IMR-90 (cell line): ENCODE measurements at regions not wholly inside any gene's neighbourhood (a gene's known extent, or its start where the extent isn't known, plus 50 kb on each side); places are given as distances from the start of the nearest gene placed in this dataset.

Source experiments
- ATAC-seq: fragments of 200-7000 bp; cut with Tn5 transposase; 2 replicates; pipeline ENCODE4 v1.9.1; 2020; ENCODE audit warnings: low read depth, mild to moderate bottlenecking, moderate library complexity
- BruUV-seq: library from RNA; stranded (reverse); fragments of 400-500 nt; replicated peaks from 2 replicates; lab custom pipeline; 2021; lab: Mats Ljungman, UMichigan
- CTCF ChIA-PET: fragments of 300-600 bp; formaldehyde crosslinking; extraction: SDS; loops from one replicate; lab custom pipeline; 2021; ENCODE audit warnings: antibody characterized with exemption; lab: Yijun Ruan, JAX
- POLR2A ChIA-PET: fragments of 300-600 bp; sonication (Branson Sonifier 250); formaldehyde crosslinking; loops from one replicate; lab custom pipeline; 2022; ENCODE audit warnings: antibody characterized with exemption; ENCODE audit not compliant: unreplicated experiment; lab: Charles Lee
- DNase-seq: peaks from one replicate; pipeline ENCODE4 v3.0.0; 2013
- H2AFZ ChIP-seq: replicated peaks from 2 replicates; pipeline ENCODE3; 2013; ENCODE audit warnings: low read length, mild to moderate bottlenecking; ENCODE audit not compliant: poor library complexity
- H2AK5ac ChIP-seq: 2 replicates; pipeline ENCODE4 v1.6.1; 2013; ENCODE audit warnings: low read depth, low read length, inconsistent platforms
- H2AK9ac ChIP-seq: replicated peaks from 2 replicates; pipeline ENCODE3; 2013; ENCODE audit warnings: mild to moderate bottlenecking, low read depth, low read length, moderate library complexity; ENCODE audit not compliant: poor library complexity
- H2BK120ac ChIP-seq: 2 replicates; pipeline ENCODE4 v1.6.1; 2013; ENCODE audit warnings: low read depth, low read length, inconsistent platforms
- H2BK15ac ChIP-seq: 3 replicates; pipeline ENCODE4 v1.6.1; 2013; ENCODE audit warnings: low read depth, low read length, inconsistent platforms
- H2BK20ac ChIP-seq: 2 replicates; pipeline ENCODE4 v1.6.1; 2013; ENCODE audit warnings: low read depth, mild to moderate bottlenecking, inconsistent platforms, low read length, moderate library complexity
- H2BK5ac ChIP-seq: 2 replicates; pipeline ENCODE4 v1.6.1; 2013; ENCODE audit warnings: mild to moderate bottlenecking, low read depth, low read length, inconsistent platforms; ENCODE audit not compliant: poor library complexity, severe bottlenecking
- H3K14ac ChIP-seq: replicated peaks from 2 replicates; pipeline ENCODE4 v1.6.1; 2013; ENCODE audit warnings: low read depth, low read length, inconsistent platforms
- H3K18ac ChIP-seq: 2 replicates; pipeline ENCODE4 v1.6.1; 2013; ENCODE audit warnings: low read depth, low read length, control low read depth
- H3K23ac ChIP-seq: 2 replicates; pipeline ENCODE4 v1.6.1; 2013; ENCODE audit warnings: low read depth, low read length, inconsistent platforms
- H3K27ac ChIP-seq: 2 replicates; pipeline ENCODE4 v1.5.1; 2013; ENCODE audit warnings: mild to moderate bottlenecking, control low read depth, low read length; ENCODE audit not compliant: insufficient read depth
- H3K27me3 ChIP-seq: 2 replicates; pipeline ENCODE4 v1.6.1; 2013; ENCODE audit warnings: low read length; ENCODE audit not compliant: control insufficient read depth, insufficient read depth
- H3K36me3 ChIP-seq: 2 replicates; pipeline ENCODE4 v1.6.1; 2013; ENCODE audit warnings: low read length, mixed read lengths; ENCODE audit not compliant: control insufficient read depth, insufficient read depth
- H3K4ac ChIP-seq: 2 replicates; pipeline ENCODE4 v1.6.1; 2013; ENCODE audit warnings: low read depth, low read length, inconsistent platforms
- H3K4me1 ChIP-seq: 2 replicates; pipeline ENCODE4 v1.6.1; 2013; ENCODE audit warnings: low read length, mixed read lengths; ENCODE audit not compliant: control insufficient read depth, insufficient read depth
- H3K4me2 ChIP-seq: 2 replicates; pipeline ENCODE4 v1.6.1; 2013; ENCODE audit warnings: low read depth, mild to moderate bottlenecking, control low read depth, low read length, moderate library complexity
- H3K4me3 ChIP-seq: 2 replicates; pipeline ENCODE4 v1.5.1; 2013; ENCODE audit warnings: low read depth, mild to moderate bottlenecking, control low read depth, low read length, moderate library complexity; ENCODE audit not compliant: insufficient read depth
- H3K56ac ChIP-seq: 2 replicates; pipeline ENCODE4 v1.6.1; 2013; ENCODE audit warnings: low read length, inconsistent platforms; ENCODE audit not compliant: insufficient read depth; ENCODE audit errors: extremely low read depth
- H3K79me1 ChIP-seq, 2 experiments: 2 replicates each; pipeline ENCODE4 v1.6.1; 2013; ENCODE audit warnings: low read length in 2 of 2, inconsistent platforms in 1 of 2, low read depth in 1 of 2
- H3K9ac ChIP-seq: 2 replicates; pipeline ENCODE4 v1.6.1; 2013; ENCODE audit warnings: low read depth, low read length, control low read depth
- H3K9me1 ChIP-seq: 2 replicates; pipeline ENCODE4 v1.6.1; 2013; ENCODE audit warnings: low read length, inconsistent platforms; ENCODE audit not compliant: insufficient read depth
- H3K9me3 ChIP-seq: 2 replicates; pipeline ENCODE4 v1.6.1; 2013; ENCODE audit warnings: low read length; ENCODE audit not compliant: control insufficient read depth, insufficient read depth
- H4K20me1 ChIP-seq: 2 replicates; pipeline ENCODE4 v1.6.1; 2013; ENCODE audit warnings: low read length, inconsistent platforms; ENCODE audit not compliant: insufficient read depth
- H4K5ac ChIP-seq: 2 replicates; pipeline ENCODE4 v1.6.1; 2013; ENCODE audit warnings: mild to moderate bottlenecking, low read depth, low read length, control low read depth
- H4K8ac ChIP-seq, 2 experiments: 2 replicates each; pipeline ENCODE4 v1.6.1; 2013; ENCODE audit warnings: low read depth in 2 of 2, low read length in 2 of 2, control low read depth in 1 of 2, inconsistent platforms in 1 of 2
- H4K91ac ChIP-seq: 2 replicates; pipeline ENCODE4 v1.6.1; 2013; ENCODE audit warnings: low read depth, low read length, inconsistent platforms; ENCODE audit not compliant: insufficient read depth
- RAD21 ChIP-seq: IDR thresholded peaks from 2 replicates; pipeline ENCODE4 v1.6.1; 2012; ENCODE audit warnings: low read length, improper control_type of control experiment
- WGBS, 2 experiments: methylation state at CpG; one replicate each; pipeline versions ENCODE4 v1.1.5 to v1.1.7; 2013; ENCODE audit warnings: missing lambda C conversion rate in 2 of 2; ENCODE audit not compliant: insufficient read length in 1 of 2; ENCODE audit errors: extremely low coverage in 2 of 2; 5-methylcytosine and 5-hydroxymethylcytosine counted together
- dilution Hi-C: fragments of 300-500 bp; cut with HindIII; formaldehyde crosslinking; loops from one replicate; pipeline ENCODE4 v1.14.3; 2018; ENCODE audit warnings: low sequenced_read_pairs; ENCODE audit not compliant: unreplicated experiment
- in situ Hi-C: fragments of 300-500 bp; cut with MboI; formaldehyde crosslinking; loops from 3 replicates; pipeline ENCODE4 v1.14.3; 2019; ENCODE audit warnings: low sequenced_read_pairs, inconsistent platforms, mixed read lengths
- intact Hi-C: fragments of 100-400 bp; cut with micrococcal nuclease; formaldehyde crosslinking; loops from 2 replicates; pipeline ENCODE4 v1.10.0; 2022

GRCh38 chr5:13574574-13574973 lies 369.9 kb downstream of the DNAH5 start:
- CTCF ChIA-PET = no interaction called here
- DNase-seq = no peak

More at GRCh38 chr5:13574574-13574973, 369.9 kb downstream of the DNAH5 start:
- Histone ChIP-seq H2AK9ac (no peak overlapping the region), H4K20me1 (no peaks in the 10 kb centered on the region), H4K8ac (no peak overlapping the region), H2BK15ac (no peak overlapping the region), H3K9me3 (no peaks in the 10 kb centered on the region), H3K4me1 (no peaks in the 10 kb centered on the region), H3K14ac (no peak overlapping the region), H2AK5ac (no peak overlapping the region), H3K79me1 (no peaks in the 10 kb centered on the region), H2BK5ac (no peak overlapping the region), H4K5ac (no peak overlapping the region), H3K4ac (no peak overlapping the region), H2BK20ac (no peak overlapping the region), H3K27me3 (no peaks in the 10 kb centered on the region), H3K27ac (no peak overlapping the region), H3K23ac (no peak overlapping the region), H2BK120ac (no peak overlapping the region), H3K18ac (no peak overlapping the region), H3K9ac (no peak overlapping the region), H2AFZ (no peak overlapping the region), H3K56ac (no peak overlapping the region), H3K4me2 (no peak overlapping the region), H3K9me1 (no peaks in the 10 kb centered on the region; the same call in 1 of the 2 replicates), H4K91ac (no peak overlapping the region), H3K4me3 (no peak overlapping the region), H3K36me3 (no peaks in the 10 kb centered on the region)
- intact Hi-C loops = no loop called here
- no TSS peak for BruUV-seq
- WGBS, 2 experiments = no CpG with 5 or more reads among the region's 2 CpGs
- in situ Hi-C loops = no loop called here
- POLR2A ChIA-PET = no interaction called here
- dilution Hi-C loops = no loop called here
- TF ChIP-seq RAD21 = no peak
- no peak for ATAC-seq
